HG02943 (cell line): ENCODE measurements at regions not wholly inside any gene's neighbourhood (a gene's known extent, or its start where the extent isn't known, plus 50 kb on each side); places are given as distances from the start of the nearest gene placed in this dataset.
"Not testable (repeated sequence)": the region's sequence is repeated elsewhere in the genome, so short reads cannot be mapped to it uniquely, and the experiment has no call there.

Experiments
- ATAC-seq: cut with Tn5 transposase; IDR thresholded peaks from one replicate; pipeline ENCODE4 v1.9.1; 2021; ENCODE audit warnings: mild to moderate bottlenecking, low read depth, moderate library complexity; ENCODE audit not compliant: unreplicated experiment

DNA sequence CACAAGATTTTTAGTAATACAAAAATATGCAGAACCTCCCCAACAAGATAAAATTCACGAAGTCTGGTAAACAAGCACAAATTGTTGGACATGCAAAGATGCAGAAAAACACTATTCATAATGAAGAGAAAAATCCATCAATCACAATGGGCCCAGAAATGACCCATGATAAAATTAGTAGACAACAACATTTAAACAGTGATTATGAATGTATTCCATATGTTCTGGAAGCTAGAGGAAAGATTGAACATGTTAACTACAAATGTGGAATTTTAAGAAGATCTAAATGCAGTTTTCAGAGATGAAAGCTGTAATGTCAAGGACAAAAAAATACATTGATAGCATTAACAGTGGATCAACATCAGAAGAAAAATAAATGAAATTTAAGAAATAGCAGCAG is 243.3 kb upstream of the LINC00305 start:
- ATAC-seq, result no peak

GRCh38 chr18:64384101-64384500 is 235.2 kb upstream of the LINC00305 start:
- ATAC-seq, result no peak

- peak; percentile 83 for ATAC-seq
These were observed 231.2 kb upstream of the LINC00305 start for GRCh38 chr18:64380117-64380516.

DNA sequence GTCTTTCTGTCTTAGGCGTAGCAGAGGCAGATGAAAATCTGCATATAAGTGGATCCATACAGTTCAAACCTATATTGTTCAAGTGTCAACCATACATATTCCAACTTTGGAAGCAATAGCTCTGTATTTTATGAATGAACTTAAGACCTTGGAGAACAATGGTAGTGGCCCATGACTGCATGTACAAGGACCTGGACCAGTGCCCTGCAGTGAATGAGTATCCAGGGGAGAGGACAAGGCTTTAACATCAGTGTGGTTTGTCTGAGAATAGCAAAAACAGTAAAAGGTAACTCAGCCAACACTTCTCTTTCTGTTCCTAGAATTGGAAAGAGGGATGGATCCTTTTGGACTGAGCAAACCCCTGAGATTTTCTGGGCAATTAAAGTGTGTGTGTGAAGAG is 230.8 kb upstream of the LINC00305 start:
- peak; percentile 24 for ATAC-seq

- ATAC-seq, result no peak
These were observed 228.6 kb upstream of the LINC00305 start for GRCh38 chr18:64377446-64377845.

DNA sequence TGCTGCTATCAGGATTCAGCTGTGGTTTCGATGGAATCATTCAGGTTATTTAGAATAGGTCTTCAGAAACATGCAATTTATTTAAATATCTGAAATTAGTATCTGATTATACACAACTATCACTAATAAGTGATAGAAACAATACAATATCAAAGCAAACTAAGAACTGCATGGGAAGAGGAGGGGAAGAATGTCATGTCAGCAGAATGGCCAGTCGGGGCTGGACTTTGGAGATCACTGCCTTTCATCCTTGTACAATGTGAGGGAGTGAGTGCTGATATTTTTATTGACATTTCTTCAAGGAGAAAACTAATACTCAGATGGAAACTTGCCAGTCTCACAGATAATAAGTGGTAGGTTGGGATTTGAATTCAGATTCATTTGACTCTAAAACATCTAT is 224.0 kb upstream of the LINC00305 start:
- no peak for ATAC-seq

GRCh38 chr18:64369830-64370440 is 221.0 kb upstream of the LINC00305 start:
- not testable (repeated sequence) for ATAC-seq

- ATAC-seq, result no peak
These were observed 216.2 kb upstream of the LINC00305 start for GRCh38 chr18:64365106-64365505.

DNA sequence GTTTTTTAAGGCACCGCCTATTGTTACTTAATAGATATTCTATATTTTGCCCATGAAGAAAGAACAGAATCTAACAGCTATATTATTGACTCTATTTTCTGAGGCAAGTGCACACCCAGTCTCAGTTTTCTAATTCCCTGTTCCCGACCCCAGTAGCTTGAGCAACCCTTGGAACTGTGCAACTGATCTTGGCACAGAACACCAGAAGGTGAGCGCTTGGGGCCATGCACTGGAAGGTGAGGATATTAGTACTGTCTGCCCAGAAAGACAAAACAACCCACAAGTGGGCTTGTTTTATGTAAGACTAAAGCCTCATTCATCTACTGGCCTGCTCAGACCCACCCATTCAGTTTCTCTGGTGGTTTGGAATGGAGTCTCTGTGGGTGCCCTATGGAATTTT is 188.8 kb upstream of the LINC00305 start:
- no peak for ATAC-seq

DNA sequence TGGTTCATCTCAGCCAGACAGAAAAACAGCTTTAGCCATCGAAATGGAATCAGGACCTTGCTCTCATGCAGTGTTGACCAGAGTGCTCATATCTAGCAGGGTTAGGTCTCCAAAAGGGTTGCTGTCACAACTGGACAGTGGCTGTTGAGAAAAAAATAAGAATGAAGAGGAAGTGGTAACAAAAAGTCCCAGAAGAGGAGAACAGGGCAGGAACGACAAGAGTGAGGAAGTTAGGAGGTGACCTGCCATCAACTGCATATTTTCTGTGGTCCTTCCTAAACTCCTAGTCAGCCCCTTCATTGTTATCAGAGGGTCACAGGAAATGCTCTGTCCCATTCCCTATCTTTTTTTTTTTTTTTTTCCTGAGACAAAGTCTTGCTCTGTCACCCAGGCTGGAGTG is 188.1 kb upstream of the LINC00305 start:
- ATAC-seq, result no peak

GRCh38 chr18:64334748-64335147 is 185.9 kb upstream of the LINC00305 start:
- ATAC-seq, result no peak

GRCh38 chr18:64333584-64333983 is 184.7 kb upstream of the LINC00305 start:
- ATAC-seq, result no peak

- no peak for ATAC-seq
These were observed 183.9 kb upstream of the LINC00305 start for GRCh38 chr18:64332835-64333234.

DNA sequence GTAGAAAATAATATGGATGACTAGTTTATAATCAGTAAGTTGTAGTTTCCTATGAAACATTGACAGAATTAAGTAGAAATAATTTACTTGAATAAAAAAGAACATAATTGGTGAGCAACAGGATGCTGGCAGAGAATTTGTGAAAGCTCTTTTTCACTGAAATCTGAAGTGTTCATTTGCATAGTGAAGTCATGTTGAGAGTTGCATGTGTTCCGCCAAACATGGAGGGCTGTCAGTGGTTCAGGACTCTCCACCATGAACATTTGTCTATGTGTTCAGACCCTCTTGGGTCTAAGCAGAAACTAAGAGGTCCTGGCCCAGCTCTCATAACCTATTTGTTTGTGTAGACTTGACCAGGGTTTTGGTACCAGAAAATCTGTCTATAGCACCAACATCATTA is 182.5 kb upstream of the LINC00305 start:
- no peak for ATAC-seq

- no peak for ATAC-seq
These were observed 182.0 kb upstream of the LINC00305 start for GRCh38 chr18:64330931-64331330.

DNA sequence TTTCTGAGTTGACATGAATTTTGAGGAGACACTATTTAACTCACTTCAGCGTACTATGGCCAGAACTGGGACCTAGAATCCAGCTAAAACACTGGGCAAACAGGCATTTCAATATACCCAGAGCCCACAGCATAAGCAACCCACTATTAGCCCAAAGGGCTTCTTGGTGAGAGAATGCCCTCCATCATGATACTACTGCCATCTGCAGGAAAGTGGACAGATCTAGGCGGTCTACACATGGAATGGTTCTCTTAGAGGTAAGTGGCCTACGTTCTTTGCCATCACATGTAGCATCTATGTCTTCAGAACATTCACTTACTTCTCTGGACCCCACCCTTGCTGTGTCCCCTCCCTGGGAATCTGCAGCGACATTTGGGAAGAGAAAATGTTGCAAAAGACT is 181.3 kb upstream of the LINC00305 start:
- no peak for ATAC-seq

DNA sequence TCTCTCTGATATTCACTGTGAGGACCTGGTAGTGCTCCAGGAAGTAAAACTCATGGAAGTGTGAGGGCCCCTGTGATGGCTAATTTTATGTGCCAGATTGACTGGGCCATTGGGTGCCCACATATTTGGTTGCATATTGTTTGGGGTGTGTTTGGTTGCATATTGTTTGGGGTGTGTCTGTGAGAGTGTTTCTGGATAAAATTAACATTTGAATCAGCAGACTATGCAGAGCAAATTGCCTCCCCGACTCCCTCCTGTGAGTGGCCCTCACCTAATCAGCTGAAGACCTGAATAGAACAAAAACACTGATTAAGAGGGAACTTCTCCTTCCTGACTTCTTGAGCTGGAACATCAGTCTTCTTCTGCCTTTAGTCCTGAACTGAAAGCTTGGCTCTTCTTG is 173.3 kb upstream of the LINC00305 start:
- ATAC-seq, result no peak

GRCh38 chr18:64318547-64318946 is 169.7 kb upstream of the LINC00305 start:
- no peak for ATAC-seq

- no peak for ATAC-seq
These were observed 163.0 kb upstream of the LINC00305 start for GRCh38 chr18:64311859-64312258.

GRCh38 chr18:64295839-64296238 is 147.0 kb upstream of the LINC00305 start:
- no peak for ATAC-seq

- ATAC-seq, result no peak
These were observed 146.1 kb upstream of the LINC00305 start for GRCh38 chr18:64294967-64295366.

DNA sequence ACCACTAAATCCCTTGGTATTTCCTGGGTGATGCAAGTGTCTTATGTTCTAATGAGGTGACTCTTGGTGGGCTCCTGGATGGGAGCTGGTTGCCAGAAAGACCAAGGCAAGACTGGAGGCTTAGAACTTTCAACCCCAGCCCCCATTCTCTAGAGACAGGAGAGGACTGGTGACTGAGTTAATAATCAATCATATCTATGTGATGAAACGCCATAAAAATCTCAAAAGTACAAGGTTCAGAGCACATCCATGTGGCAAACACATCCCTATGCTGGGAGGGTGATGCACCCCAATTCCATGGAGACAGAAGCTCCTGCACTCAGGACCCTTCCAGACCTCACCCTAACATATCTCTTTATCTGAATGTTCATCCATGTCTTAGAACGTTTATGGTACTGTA is 139.5 kb upstream of the LINC00305 start:
- no peak for ATAC-seq

DNA sequence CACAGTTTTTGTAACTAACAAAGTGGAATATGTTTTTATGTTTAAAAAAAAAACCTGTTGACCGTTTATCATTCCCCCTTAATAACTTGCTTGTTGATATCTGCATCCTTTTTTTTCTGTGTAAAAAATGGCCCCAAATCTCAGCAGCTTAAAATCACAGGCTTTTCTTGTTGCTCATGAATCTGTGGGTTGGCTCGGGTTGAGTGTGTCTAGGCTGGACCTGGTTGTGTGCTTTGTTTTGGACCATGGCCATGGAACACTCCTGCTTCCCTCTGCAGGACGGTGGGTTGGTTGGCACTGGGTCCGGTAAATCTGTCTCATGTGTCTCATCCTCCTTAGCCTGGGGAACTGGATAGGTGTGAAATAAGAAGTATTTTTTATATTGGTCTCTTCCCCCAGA is 139.0 kb upstream of the LINC00305 start:
- ATAC-seq, result no peak
